ENCODE measurements at regions not wholly inside any gene's neighbourhood (a gene's known extent, or its start where the extent isn't known, plus 50 kb on each side); places are given as distances from the start of the nearest gene placed in this dataset.

DNA sequence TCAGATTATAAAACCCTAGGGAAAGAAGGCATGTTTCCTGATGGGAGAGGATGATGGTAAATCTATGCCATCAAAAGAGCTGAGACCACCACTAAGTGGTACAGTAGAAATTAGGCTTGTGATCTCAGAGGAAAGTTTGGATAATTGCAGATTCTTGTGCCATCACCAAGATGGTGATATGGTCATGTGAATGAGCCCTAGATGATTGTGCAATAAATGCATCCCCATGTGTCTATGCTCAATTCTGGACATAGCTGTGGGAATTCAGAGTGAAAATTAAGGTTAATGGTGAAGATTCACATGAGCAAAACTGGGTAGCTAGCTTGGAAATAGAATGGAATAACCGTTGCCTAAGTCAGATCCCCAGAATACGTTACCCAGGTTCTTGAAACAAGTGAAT lies 496.1 kb upstream of the FSIP2 start:
- no peak for TF ChIP-seq ZFX (IDR thresholded peaks at IDR 0.05; ENCODE audit: borderline replicate concordance)
- TF ChIP-seq, protein P1, sequence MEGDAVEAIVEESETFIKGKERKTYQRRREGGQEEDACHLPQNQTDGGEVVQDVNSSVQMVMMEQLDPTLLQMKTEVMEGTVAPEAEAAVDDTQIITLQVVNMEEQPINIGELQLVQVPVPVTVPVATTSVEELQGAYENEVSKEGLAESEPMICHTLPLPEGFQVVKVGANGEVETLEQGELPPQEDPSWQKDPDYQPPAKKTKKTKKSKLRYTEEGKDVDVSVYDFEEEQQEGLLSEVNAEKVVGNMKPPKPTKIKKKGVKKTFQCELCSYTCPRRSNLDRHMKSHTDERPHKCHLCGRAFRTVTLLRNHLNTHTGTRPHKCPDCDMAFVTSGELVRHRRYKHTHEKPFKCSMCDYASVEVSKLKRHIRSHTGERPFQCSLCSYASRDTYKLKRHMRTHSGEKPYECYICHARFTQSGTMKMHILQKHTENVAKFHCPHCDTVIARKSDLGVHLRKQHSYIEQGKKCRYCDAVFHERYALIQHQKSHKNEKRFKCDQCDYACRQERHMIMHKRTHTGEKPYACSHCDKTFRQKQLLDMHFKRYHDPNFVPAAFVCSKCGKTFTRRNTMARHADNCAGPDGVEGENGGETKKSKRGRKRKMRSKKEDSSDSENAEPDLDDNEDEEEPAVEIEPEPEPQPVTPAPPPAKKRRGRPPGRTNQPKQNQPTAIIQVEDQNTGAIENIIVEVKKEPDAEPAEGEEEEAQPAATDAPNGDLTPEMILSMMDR (IDR thresholded peaks at IDR 0.05): no peak

DNA sequence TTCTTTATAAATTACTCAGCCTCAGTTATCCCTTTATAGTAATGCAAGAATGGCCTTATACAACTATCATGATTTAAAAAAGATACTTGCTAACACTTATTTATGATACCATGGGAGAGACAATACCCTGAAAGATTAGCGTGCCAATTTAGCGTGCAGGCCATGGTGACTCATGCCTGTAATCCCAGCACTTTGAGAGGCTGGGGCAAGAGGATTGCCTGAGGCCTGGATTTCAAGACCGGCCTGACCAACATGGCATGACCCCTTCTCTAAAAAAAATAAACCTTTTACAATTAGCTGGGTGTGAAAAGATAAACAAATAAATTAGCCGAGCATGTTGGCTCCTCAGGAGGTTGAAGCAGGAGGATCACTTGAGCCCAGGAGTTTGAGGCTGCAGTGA lies 493.4 kb upstream of the FSIP2 start:
- TF ChIP-seq ZFX (IDR thresholded peaks at IDR 0.05; ENCODE audit: borderline replicate concordance): no peak
- TF ChIP-seq, protein P1 (IDR thresholded peaks at IDR 0.05): no peak
- H3K27ac ChIP-seq: no peak overlapping the region

More for the DNA sequence above, 496.1 kb upstream of the FSIP2 start:
- no peak overlapping the region for H3K27ac ChIP-seq

DNA sequence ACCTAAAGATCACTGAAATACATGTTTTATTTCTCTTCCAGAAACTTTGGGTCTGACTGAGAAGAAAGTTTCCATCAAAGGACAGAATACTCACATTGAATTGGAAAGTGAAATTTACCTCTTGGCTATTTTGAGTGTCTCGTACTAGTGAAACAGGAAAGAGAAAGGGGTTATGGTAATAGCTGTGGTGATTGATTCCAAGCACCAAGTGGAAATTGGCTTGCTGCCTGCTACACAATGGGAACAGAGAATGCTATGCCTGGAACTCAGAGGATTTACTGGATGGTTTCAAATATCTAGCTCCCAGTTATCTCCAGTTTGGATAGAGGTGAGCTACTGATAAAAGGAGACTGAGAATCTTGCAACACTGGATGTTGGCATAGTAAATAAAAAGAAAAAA lies 492.8 kb upstream of the FSIP2 start:
- no peak overlapping the region for H3K27ac ChIP-seq
- no peak for TF ChIP-seq ZFX (IDR thresholded peaks at IDR 0.05; ENCODE audit: borderline replicate concordance)
- TF ChIP-seq, protein P1 (IDR thresholded peaks at IDR 0.05): no peak

DNA sequence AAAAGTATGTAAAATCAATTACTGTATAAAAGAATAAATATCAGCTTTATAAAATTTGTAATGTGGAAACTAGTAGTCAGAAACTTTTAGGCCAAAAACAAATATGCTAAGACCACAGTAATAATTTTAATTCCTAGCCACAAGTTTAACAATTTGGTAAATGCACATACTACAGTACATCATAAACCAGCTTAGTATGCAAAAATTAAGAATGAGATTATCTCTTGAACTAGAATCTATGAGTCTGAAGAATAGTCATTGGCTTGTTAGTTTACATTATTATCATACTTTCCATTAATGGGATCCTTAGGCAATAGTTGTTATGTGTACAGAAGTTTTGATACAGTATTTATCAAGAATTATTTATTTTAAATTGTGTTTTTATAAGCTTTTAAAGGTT lies 491.9 kb upstream of the FSIP2 start:
- no peak overlapping the region for H3K27ac ChIP-seq
- no peak for TF ChIP-seq ZFX (IDR thresholded peaks at IDR 0.05; ENCODE audit: borderline replicate concordance)
- TF ChIP-seq, protein P1 (IDR thresholded peaks at IDR 0.05): no peak

DNA sequence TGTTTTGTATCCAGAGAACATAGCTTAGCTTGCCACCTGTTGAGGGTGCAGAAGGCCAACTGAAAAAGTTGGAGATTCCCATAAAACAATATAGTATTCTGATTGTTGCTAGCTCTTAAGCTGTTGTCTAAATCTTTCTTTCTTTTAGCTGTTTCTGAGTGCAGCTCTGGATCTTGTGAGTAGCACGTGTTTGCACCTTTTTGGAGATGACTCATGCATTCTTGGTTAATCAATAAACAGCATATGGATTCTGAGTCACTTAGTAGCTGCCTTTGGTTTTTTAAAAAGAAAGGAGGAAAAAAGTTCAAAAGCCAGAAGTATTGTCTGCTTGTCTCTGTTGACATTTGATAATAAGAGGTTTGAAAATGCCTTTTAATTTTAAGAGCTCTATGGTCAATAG lies 483.0 kb upstream of the FSIP2 start:
- no peak overlapping the region for H3K27ac ChIP-seq
- no peak for TF ChIP-seq ZFX (IDR thresholded peaks at IDR 0.05; ENCODE audit: borderline replicate concordance)
- TF ChIP-seq, protein P1 (IDR thresholded peaks at IDR 0.05): no peak

DNA sequence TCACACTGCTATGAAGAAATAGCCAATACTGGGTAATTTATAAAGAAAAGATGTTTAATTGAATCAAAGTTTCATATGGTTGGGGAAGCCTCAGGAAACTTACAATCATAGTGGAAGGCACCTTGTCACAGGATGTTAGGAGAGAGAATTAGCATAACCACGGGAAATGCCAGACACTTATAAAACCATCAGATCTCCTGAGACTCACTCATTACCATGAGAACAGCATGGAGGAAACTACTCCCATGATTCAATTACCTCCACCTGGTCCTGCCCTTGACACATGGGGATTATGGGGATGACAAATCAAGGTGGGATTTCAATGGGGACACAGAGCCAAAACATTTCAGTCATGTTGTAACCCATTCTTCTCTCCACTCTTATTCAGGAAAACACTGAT lies 472.9 kb upstream of the FSIP2 start:
- no peak overlapping the region for H3K27ac ChIP-seq

DNA sequence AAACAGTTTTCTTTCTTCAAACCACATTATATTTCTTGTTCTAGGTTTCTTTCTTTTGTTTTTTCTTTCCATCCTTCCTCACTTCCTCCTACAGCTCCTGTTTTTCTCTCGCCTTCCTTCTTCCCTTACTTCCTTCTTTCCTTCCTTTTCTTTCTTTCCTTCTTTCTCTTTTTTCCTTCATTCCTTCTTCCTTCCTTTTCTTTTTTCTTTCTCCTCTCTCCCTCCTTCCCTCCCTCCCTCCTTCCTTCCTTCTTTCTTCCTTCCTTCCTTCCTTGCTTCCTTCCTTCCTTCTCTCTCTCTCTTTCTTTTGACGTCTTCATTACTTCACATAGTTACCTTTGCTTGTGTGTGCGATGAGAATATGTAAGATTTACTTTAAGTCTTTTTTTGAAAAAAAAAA lies 470.0 kb upstream of the FSIP2 start:
- TF ChIP-seq, protein P1 (IDR thresholded peaks at IDR 0.05): no peak
- no peak for TF ChIP-seq ZFX (IDR thresholded peaks at IDR 0.05; ENCODE audit: borderline replicate concordance)
- H3K27ac ChIP-seq: no peak overlapping the region

More for the DNA sequence above, 472.9 kb upstream of the FSIP2 start:
- no peak for TF ChIP-seq ZFX (IDR thresholded peaks at IDR 0.05; ENCODE audit: borderline replicate concordance)
- TF ChIP-seq, protein P1 (IDR thresholded peaks at IDR 0.05): no peak

Measured in 22Rv1 (cell line).